Ishikawa (cell line): ENCODE measurements at regions not wholly inside any gene's neighbourhood (a gene's known extent, or its start where the extent isn't known, plus 50 kb on each side); places are given as distances from the start of the nearest gene placed in this dataset.

Source experiments
- CREB1 ChIP-seq: IDR thresholded peaks from 2 replicates; pipeline ENCODE4 v1.6.1; 2012; ENCODE audit warnings: low read depth
- FOXM1 ChIP-seq: IDR thresholded peaks from 2 replicates; pipeline ENCODE4 v1.6.1; 2012; ENCODE audit warnings: low read depth, borderline replicate concordance
- RAD21 ChIP-seq: IDR thresholded peaks from 2 replicates; pipeline ENCODE4 v1.6.1; 2012; ENCODE audit warnings: low read depth
- TEAD4 ChIP-seq: IDR thresholded peaks from 2 replicates; pipeline ENCODE4 v1.6.1; 2012
- TF ChIP-seq, protein P1 (sequence below): IDR thresholded peaks from 2 replicates; pipeline ENCODE4 v1.6.1; 2012; ENCODE audit warnings: low read depth, mild to moderate bottlenecking
- TF ChIP-seq, protein P2 (sequence below): IDR thresholded peaks from 2 replicates; pipeline ENCODE4 v1.6.1; 2012

DNA sequence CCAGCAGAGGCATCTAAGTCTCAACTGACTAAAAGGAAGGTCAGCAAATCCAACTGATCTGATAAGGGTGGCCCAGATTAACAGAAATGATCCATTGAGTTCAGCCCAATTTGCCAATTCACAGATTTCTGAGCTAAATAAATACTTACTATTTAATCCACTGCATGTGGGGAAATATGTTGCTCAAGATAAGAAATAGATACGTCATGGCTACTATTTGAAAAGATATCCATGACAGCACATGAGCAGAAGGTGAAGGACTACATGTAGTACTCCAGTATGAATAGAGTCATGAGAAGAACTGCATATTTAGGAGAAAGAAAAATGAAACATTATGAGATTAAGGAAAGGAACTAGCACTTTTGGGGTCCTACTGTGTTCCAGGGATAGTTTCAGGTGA is 332.4 kb downstream of the ARPP21 start:
- TF ChIP-seq CREB1 (no peak), RAD21 (no peak), TEAD4 (no peak), FOXM1 (no peak)
- TF ChIP-seq, protein P1, sequence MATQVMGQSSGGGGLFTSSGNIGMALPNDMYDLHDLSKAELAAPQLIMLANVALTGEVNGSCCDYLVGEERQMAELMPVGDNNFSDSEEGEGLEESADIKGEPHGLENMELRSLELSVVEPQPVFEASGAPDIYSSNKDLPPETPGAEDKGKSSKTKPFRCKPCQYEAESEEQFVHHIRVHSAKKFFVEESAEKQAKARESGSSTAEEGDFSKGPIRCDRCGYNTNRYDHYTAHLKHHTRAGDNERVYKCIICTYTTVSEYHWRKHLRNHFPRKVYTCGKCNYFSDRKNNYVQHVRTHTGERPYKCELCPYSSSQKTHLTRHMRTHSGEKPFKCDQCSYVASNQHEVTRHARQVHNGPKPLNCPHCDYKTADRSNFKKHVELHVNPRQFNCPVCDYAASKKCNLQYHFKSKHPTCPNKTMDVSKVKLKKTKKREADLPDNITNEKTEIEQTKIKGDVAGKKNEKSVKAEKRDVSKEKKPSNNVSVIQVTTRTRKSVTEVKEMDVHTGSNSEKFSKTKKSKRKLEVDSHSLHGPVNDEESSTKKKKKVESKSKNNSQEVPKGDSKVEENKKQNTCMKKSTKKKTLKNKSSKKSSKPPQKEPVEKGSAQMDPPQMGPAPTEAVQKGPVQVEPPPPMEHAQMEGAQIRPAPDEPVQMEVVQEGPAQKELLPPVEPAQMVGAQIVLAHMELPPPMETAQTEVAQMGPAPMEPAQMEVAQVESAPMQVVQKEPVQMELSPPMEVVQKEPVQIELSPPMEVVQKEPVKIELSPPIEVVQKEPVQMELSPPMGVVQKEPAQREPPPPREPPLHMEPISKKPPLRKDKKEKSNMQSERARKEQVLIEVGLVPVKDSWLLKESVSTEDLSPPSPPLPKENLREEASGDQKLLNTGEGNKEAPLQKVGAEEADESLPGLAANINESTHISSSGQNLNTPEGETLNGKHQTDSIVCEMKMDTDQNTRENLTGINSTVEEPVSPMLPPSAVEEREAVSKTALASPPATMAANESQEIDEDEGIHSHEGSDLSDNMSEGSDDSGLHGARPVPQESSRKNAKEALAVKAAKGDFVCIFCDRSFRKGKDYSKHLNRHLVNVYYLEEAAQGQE = no peak
- TF ChIP-seq, protein P2, sequence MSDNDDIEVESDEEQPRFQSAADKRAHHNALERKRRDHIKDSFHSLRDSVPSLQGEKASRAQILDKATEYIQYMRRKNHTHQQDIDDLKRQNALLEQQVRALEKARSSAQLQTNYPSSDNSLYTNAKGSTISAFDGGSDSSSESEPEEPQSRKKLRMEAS = no peak
